CD4-positive, alpha-beta T cell treated with Interleukin-6 at 100 ng/mL for 8 hours (primary cell): ENCODE measurements at regions not wholly inside any gene's neighbourhood (a gene's known extent, or its start where the extent isn't known, plus 50 kb on each side); places are given as distances from the start of the nearest gene placed in this dataset.

Experiments used
- DNase-seq: peaks from one replicate; pipeline ENCODE4 v3.0.0-alpha.2; 2020; ENCODE audit warnings: mixed read lengths, low spot score

DNA sequence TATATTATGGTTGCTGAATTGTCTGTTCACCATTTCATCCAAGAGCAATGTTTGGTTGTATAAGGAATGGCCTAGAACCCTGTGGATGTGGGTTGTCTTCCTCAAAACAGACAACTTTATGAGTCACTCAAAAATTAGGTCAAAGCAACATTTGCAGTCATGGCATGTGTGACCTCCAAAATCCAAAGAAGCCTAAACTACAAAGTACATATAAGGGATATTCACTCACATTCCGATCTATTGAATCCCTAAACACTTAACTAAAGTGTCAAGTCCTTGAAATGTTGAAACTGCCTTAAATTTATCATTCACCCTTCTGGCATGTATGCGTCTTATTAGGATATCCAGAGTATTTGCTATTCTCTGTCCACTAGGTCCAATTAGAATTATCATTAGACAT is 491.5 kb downstream of the NUF2 start:
- no peak for DNase-seq

DNA sequence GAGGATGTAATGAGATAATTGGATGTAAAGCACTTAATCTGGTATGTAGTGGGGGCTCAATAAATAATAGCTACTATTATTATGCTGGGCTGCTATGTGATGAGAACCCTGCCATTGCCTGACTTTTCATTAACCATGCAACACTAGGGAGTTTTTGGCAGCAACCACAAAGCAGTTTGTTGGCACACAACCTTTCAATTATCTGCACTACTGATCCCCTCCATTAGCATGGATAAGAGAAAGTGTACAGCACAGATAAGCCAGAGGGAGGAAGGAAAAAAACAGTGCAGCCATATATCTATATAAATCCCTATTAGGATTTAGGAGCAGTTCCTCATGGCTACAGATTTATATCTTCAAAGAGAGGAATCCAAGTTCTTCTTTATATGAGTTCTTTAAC is 498.5 kb downstream of the NUF2 start:
- no peak for DNase-seq

DNA sequence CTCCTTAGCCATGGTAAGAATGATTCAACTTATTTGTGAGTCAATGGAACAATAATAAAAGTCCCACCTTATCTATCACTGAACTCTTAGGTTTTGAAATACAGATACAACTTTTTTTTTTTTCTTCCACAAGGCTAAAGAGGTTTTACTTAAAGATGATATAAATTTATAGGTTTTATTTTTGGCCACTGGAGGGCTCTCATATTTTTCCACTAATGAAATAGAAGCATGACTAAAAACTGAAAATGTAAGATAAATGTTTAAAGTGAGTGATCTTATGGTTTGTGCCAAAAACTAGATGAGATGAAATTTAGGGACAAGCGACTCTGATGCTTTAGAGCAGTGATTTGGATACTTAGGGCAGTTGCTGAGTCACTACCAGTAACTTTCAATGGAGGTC is 499.0 kb downstream of the NUF2 start:
- DNase-seq = no peak

DNA sequence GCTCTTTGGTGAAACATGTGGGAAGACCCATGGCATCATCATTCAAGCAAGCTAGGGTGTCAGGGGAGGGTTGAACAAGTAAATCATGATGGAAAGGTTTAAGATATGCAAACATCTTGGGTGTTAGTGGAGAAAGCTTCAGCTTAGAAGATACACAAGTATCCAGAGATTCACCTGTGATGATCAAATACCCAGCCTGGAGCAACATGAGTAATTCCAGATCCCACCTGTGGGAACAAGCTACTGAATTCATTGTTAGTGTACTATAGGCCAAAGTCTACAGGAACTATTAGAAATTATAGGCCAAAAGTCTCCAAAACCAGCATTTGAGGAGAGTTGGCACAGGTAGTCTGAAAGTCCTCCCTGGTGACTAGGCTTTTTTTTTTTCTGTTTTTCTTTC is 499.9 kb downstream of the NUF2 start:
- DNase-seq = no peak

DNA sequence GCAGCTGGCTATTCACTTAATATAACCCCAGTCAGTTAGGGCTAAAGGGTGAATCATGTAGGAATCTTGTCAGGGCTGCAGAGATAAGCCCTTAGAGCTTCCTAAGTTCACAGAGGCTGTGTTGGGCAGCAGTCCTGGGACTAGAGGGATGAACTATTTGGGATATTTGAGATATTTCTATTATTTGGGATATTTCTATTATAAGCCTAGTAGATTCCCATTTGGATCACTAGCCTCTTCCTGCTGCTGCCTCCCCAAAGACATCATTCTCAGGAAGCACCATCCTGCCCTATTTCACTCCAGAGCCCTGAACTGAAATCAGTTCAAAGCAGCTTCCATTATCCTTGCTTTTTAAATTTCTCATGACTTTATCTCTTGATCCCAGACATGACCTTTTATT is 501.3 kb downstream of the NUF2 start:
- DNase-seq = no peak

DNA sequence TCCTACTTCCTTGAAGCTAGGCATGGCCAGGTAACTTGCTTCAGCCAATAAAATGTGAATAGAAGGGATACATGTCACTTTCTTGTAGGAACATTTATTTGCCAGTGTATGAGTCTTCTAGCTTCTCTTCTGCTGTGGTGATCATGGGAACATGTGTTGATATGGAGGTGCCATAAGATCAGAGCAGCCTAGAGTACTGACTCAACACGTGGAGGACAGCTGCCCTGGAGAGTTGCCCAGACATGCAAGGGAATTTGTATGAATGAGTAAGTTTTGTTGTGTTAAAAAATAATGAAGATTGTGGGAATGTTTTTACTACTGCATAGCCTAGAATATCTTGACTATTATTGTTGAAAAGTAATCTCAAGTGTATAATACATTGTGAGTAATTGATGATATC is 502.3 kb downstream of the NUF2 start:
- no peak for DNase-seq

DNA sequence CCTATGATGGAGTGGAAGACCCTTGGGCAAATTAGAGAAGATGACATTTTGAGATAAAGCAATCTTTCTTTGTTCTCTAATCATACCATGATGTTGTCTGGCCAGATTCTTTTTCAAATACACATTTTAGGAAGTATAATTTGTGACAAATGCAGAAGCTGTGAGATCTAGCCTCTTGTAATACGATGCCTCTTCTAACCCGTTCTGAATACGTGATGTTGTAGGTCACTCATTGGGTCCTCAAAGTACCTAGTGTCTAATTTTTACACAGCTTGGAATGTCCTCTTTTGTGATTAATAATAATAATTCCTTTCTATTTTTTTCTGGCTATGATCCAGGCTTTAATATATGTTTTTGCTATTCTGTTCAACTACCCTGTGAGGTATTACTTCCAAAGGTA is 502.7 kb downstream of the NUF2 start:
- DNase-seq = no peak

DNA sequence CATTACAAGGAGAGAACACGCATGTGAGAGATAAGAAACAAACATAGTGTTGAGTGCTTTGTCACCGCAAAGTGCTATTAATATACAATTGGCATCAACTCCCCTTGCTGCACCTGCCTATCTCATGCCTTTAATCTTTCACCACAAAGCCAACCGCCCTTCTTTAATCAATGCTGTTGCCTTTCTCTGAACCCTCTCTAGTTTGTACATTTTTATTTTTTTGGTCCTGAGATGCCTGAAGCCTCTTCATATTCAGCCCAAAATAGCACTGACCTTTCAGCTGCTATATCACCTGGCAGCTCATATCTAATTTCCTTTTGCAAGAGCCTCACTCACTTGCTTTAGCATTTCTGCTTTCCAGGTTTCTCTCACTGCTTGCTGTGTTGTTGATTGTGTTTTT is 504.7 kb downstream of the NUF2 start:
- DNase-seq = no peak

DNA sequence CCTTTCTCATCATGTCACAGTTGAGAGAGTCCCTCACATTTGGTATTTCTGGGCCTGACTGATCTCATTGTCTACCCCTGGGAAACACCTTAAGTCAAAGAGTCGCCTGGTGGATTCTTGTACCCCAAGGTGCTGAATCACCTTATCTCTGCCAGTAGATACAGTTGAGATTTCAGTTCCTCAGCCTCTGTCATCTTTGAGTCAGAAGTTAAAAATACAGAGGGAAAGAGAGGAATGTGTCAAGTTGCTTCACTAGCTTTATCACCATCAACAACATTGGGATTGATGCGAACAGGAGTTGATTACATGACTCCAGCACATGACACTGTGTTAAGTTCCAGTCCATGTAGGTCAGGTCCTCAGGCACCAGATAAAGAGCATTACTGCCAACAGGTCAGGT is 513.0 kb downstream of the NUF2 start:
- DNase-seq = no peak

DNA sequence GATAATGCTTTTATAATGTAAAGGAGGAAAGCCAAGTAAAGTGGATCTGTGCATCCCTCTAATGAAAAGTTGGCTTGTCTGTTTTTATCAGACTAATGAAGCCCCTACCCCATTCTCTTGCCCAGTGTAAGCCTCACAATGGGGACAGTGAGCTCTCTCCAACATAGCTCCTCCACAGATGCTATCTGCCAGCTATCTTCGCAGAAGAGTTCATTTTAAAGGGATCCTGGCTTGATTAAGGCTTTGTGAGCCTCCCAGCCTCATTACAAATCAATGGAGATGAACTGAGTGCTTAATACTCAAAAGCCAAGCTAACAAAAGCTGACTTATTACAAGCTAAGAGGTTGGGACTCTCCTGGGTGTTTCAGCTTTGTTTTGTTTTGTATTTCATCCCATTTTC is 514.7 kb downstream of the NUF2 start:
- DNase-seq = no peak

DNA sequence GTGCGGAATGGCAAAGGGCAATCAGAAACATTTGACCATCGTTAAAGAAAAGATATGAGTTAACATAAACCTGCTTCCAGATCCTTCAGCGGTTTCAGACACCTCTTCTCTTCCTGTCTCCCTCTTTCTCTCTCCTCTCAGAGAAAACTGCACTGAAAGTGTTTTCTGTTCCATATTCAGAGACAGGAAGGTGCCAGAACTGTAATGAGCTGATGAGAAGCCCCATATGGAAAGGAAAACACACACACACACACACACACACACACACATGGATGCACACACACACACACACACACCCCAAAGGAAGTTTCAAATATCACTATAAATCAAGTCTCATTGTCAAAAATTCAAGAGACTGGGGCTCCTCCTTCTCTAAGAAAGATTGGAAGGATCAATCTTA is 515.5 kb downstream of the NUF2 start:
- DNase-seq = no peak

DNA sequence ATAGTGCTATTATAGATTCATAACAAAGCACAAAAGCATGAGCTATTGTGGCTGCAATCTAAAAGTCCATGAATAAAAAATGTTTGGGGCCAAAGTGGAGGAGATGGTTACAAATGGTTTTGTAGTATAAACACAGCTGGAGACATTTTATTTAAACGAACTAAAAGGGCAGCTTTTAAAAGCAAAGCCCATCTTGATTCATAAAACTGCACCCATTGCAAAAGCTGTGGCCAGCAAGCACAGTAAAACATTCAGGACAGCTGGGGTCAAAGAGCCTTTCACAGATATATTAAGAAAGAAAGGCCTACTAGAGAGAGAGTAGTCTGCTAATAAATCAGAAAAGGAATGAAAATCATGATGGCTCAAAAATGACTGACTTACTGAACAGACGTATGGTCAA is 520.8 kb downstream of the NUF2 start:
- no peak for DNase-seq

DNA sequence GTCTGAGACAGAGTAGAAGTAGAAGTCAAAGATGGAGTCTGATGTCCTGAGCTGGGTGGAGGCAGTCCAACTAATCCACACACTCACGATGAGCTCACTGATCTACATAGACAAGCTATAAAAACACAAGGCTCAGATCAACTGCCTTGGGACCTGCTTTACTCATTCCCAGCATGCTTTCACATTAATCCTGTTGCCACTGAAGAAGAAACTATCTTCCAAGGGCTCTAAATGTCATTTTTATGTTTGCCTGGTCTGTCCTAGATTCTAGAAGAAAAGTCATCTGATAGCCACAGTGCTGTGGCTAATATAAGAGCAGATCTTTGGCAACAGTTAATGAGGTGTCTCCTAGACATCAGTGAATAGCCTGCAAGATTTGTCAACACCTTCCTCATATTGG is 522.7 kb downstream of the NUF2 start:
- DNase-seq = no peak

DNA sequence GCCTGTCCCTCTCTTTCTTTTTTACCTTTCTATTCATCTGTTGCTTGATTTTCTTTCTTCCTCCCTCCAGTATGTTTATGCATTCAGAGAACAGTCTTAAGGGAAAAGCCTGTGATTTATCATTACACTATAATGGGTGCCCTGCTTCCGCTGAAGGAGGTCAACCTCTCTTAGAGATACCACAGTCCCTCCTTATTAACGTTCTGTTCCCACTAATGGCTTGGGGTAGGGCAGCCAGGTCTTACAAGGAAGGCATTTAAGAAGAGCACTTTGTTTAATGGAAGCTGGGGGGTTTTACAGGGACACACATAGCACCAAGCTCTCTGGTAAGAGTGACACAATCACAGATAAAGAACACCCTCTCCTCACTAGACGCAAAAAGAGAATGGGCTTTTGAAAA is 523.5 kb downstream of the NUF2 start:
- no peak for DNase-seq

DNA sequence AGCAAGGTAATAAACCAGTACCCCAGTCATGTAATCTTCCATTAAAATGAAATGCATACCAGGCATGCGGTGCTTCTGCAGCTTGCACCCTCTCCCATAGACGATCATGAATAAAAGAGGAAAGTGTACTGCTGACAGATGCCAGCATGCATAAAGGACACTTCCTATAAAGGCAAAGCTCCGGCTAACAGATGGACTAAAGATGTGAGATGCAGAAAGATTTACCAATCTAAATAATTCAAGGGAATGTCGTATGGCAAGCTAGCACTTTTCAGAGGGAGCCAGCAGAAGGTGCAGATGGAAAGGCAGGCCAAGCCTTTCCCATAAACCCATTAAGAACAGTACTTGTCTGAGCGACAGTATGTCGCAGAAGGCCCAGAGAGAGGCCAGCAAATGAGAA is 542.0 kb downstream of the NUF2 start:
- no peak for DNase-seq

DNA sequence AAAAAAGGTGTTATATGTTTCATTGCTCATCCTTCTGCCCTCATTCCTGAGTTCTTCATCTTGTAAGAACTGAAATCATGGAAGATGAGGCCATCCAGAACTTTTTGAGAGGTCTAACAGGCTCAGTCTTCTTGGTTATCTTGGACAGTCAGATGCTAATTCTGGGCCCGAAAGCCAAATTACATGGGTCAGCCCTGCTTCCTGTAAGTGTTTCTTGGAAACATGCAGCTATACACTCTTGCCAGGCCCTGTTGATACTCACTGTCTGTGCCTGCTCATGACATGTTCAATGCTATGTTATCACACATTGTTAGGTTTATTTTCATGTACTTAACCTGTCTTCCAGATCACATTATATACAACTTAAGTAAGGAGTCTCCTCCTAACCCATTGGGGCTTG is 542.5 kb downstream of the NUF2 start:
- DNase-seq = no peak

DNA sequence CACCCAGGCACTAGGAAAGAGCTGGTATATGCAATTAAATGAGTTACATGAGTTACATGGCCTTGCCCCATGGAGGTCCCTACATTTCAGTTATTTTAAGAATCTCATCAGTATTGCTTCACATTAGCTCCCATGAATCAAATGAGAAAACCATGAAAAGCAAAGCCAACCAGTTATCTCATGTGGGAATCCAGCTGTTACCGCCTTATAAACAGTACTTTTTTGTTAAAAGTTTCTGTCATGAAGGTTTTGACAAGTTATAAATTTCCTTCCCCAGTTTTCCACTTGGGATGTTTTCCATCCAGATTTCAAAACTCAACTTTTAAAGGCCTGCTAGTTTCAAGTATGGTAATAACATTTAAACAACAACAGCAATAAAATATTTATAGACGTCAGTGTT is 544.8 kb downstream of the NUF2 start:
- DNase-seq = no peak

DNA sequence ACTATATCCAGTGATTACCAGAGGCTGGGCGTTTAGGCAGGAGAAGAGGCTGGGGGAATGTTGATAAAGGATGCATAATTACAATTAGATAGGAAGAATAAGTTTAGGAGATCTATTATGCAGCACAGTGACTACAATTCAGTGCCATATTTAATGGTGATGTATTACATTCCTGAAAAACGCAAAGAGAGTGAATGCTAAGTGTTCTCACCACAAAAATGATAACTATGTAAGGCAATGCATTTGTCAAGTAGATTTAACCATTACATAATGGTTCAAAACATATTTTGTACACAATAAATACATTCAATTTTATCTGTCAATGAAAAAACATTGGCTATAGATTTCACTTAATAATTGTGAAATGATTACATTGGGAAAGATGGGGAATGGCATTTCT is 548.9 kb downstream of the NUF2 start:
- no peak for DNase-seq

DNA sequence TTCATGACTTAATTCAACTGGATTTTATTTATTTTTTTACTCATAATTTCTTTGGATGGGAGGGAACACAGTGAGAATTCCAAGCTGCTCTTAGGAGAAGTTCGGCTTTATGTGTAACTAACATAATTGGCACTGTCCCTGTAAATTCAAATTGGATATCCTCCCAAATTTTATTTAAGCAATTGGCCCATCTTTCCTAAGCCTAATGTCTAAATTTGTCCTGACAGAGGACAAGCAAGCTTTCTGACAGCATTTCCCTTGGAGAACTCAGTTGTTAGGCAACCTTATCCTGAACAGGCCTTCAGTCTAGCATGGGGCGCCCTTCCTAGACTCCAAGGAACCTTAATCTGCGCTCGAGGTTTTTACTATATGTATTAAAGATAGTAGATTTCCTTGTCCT is 550.3 kb downstream of the NUF2 start:
- DNase-seq = no peak

DNA sequence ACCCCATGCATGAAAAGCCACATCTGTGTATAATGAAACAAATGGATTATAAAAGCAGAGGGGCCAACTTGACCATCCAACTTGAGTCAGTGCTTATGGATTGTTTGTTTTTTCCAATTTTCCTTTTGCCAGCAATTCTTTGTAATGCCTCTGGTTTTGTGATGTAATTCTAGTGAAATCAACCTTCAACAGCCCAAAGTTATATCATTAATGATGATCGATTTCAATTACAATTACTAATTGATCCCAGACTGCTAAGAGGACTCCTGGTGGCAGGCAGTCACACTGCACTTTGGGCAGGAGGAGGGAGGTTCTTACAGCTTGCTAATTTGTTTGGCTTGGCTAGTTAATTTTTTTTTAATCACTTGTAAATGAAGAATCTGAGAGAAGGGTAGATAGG is 552.3 kb downstream of the NUF2 start:
- DNase-seq = no peak

DNA sequence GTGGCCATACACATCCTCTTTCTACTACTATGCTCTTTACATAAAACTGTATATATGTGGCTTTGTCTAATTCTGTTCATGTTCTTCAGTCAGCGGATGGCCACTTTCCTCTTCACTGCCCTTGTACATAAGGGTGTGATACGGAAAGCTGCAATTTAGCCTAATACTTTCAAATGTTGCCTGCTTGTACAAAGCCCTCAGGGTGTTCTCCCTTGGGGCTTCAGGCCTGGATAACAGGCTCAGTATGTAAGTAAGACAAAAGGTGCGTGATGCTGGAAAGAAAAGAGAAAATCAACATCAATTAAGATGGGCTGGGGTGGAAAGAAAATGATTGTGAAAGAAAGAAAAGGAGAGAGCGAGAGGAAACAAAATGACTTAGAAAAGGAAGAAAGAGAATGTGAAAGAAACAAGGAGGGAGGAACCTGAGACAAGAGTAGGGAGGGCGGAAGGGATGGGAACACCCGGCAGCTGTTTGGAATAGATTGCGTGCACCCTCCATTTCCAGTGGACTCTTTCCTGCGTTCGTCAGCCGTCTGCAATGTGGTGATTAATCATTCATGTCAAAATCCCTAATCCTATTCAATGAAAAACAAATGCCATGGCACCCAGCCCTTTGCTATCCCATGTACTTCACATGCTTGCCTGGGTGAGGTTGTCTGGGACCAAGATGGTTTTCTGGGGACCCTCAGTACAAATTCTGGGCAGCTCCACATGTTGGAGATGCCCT is 553.6 kb downstream of the NUF2 start:
- no peak for DNase-seq

DNA sequence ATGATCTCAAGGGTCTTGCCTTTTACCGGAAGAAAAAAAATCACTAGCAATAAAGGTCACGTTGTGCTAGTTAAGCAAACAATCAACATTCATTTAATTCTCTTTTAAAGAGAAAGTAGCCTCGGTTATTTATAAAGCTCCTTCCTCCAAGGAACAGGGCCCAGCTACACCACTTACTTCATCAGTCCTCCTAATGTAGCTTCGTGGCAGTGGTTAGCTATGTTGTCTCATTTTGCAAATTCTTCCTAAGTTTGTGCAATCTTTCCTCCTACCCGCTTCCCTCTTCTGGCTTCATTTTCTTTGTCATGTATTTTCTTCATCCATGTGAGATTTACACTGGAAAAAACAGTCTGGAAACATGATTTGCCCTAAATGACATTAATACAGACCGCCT is 554.2 kb downstream of the NUF2 start:
- DNase-seq = no peak

DNA sequence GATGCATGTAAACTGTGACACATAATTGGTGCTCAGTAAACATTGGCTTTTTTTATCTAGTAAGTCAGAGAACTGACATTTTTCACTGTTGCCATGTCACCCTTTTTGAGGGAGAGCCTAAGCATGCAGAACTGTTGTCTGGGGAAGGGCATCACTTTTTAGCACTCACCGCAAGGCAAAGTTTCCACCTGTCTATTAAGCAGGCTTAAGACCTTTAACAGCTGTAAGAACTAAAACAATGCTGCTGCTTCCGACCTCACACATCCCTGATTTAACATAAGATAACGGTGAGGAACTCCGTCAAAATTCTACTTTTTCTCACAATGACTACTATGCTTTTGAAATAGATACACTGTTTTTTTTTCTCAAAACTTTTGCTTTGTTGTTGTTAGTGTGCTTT is 554.8 kb downstream of the NUF2 start:
- no peak for DNase-seq

DNA sequence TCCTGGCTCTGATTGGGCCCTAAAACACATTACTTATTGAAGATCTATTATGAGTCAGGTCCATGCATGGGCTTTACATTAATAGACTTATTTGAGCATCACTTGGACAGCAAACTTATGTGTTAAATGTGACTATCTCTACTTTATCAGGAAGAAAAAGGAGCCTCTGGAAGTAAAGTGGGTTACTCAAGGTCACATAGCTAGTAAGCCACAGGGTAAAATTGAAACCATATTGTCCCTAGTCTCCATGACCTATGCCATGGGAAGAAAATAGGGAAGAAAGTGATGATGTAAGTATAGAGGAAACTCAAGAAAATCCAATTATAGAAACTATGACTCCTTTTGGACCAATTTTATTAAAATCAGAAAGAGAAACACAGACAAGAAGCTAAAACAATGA is 555.3 kb downstream of the NUF2 start:
- no peak for DNase-seq

DNA sequence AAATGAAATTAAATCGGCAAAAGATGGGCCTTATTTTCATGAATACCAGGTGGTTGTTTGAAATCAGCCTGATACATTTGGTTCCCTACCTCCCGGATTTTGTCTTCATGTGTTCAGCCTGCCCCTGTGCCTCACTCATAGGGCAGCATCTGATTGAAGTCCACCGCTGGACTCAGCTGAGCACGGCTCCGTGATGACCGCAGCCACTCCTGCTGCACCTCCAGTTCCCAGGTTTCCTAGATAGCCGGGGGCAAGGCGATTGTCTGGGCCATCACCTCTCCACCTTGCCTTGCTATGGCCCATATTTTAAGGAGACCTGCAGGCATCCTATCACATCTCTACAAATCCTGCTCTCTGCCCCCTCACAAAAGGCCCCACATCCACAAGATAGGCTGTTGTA is 563.8 kb downstream of the NUF2 start:
- no peak for DNase-seq
